CD4-positive, alpha-beta T cell (primary cell): ENCODE measurements at regions not wholly inside any gene's neighbourhood (a gene's known extent, or its start where the extent isn't known, plus 50 kb on each side); places are given as distances from the start of the nearest gene placed in this dataset.

Experiments used
- ATAC-seq: fragments of 200-7000 bp; cut with Tn5 transposase; one replicate; pipeline ENCODE4 v1.10.0; 2022; ENCODE audit warnings: mild to moderate bottlenecking; ENCODE audit not compliant: poor library complexity
- CTCF ChIA-PET: fragments of 350-600 bp; sonication (Branson Sonifier 250); formaldehyde crosslinking; loops from one replicate; lab custom pipeline; 2021; ENCODE audit warnings: antibody characterized with exemption, inconsistent platforms; lab: Charles Lee
- POLR2A ChIA-PET: fragments of 350-600 bp; sonication (Branson Sonifier 250); formaldehyde crosslinking; loops from one replicate; lab custom pipeline; 2021; ENCODE audit warnings: antibody characterized with exemption, inconsistent platforms; lab: Charles Lee
- DNase-seq, 14 experiments: peaks; one replicate each; pipeline ENCODE4 v3.0.0-alpha.2; 2013 to 2020; ENCODE audit warnings: mixed read lengths in 2 of 14
- H3K27ac ChIP-seq, 2 donors: one replicate each; pipeline versions ENCODE4 v1.5.1 to v1.7.0; 2013; ENCODE audit warnings: low read length in 2 of 2, low read depth in 1 of 2, mild to moderate bottlenecking in 1 of 2
- H3K27me3 ChIP-seq, 2 experiments: 1 replicate in 1 of 2; 2 replicates in 1 of 2; pipeline versions ENCODE4 v1.6.1 to v1.7.0; 2013; ENCODE audit warnings: low read length in 2 of 2, control low read depth in 1 of 2, mild to moderate bottlenecking in 1 of 2, moderate library complexity in 1 of 2; ENCODE audit not compliant: insufficient read depth in 2 of 2, control insufficient read depth in 1 of 2
- H3K36me3 ChIP-seq: one replicate; pipeline ENCODE4 v1.6.1; 2013; ENCODE audit warnings: low read length, control low read depth; ENCODE audit not compliant: insufficient read depth
- H3K4me1 ChIP-seq: one replicate; pipeline ENCODE4 v1.6.1; 2013; ENCODE audit warnings: low read length, control low read depth; ENCODE audit not compliant: insufficient read depth
- H3K4me3 ChIP-seq: one replicate; pipeline ENCODE4 v1.5.1; 2013; ENCODE audit warnings: mild to moderate bottlenecking, low read length, moderate library complexity
- H3K9me3 ChIP-seq, 2 experiments: 1 replicate in 1 of 2; 2 replicates in 1 of 2; pipeline versions ENCODE4 v1.6.1 to v1.7.0; 2013; ENCODE audit warnings: low read length in 2 of 2, mild to moderate bottlenecking in 2 of 2, control low read depth in 1 of 2, moderate library complexity in 1 of 2; ENCODE audit not compliant: control insufficient read depth in 1 of 2, insufficient read depth in 1 of 2
- H3K27ac Mint-ChIP-seq: one replicate; pipeline ENCODE4 v1.8.0; 2020; ENCODE audit warnings: mixed read lengths
- H3K27me3 Mint-ChIP-seq: one replicate; pipeline ENCODE4 v1.8.0; 2021; ENCODE audit warnings: mixed read lengths
- H3K36me3 Mint-ChIP-seq: one replicate; pipeline ENCODE4 v1.8.0; 2021; ENCODE audit warnings: low read depth, mixed read lengths
- H3K4me1 Mint-ChIP-seq: one replicate; pipeline ENCODE4 v1.8.0; 2021; ENCODE audit warnings: low read depth, mixed read lengths
- H3K4me3 Mint-ChIP-seq: one replicate; pipeline ENCODE4 v1.8.0; 2020; ENCODE audit warnings: mild to moderate bottlenecking, mixed read lengths
- H3K9me3 Mint-ChIP-seq: one replicate; pipeline ENCODE4 v1.8.0; 2020; ENCODE audit warnings: mixed read lengths
- CTCF ChIP-seq: fragments of 200-600 bp; IDR thresholded peaks from one replicate; pipeline ENCODE4 v1.8.0; 2022; ENCODE audit warnings: antibody characterized with exemption, mild to moderate bottlenecking
- intact Hi-C, 2 experiments: fragments of 100-400 bp; cut with DNase I in 1 of 2; cut with micrococcal nuclease in 1 of 2; formaldehyde crosslinking; loops; one replicate each; pipeline versions ENCODE4 v1.15.1 to v1.9.0; 2023 to 2025; cut with DNase I, micrococcal nuclease

- no peak for DNase-seq
- Histone ChIP-seq H3K27ac (no peak overlapping the region), H3K36me3 (no peaks in the 10 kb centered on the region), H3K4me1 (no peaks in the 10 kb centered on the region), H3K9me3 (peaks cover 0 to 4% of the 10 kb centered on the region in 2 experiments), H3K27me3 (no peaks in the 10 kb centered on the region), H3K4me3 (no peak overlapping the region)
- ChIA-PET CTCF (no interaction called here), POLR2A (no interaction called here)
- Mint-ChIP-seq H3K27me3 (peaks cover 5% of the 10 kb centered on the region), H3K27ac (no peak overlapping the region), H3K9me3 (no peaks in the 10 kb centered on the region), H3K4me1 (no peaks in the 10 kb centered on the region), H3K36me3 (no peaks in the 10 kb centered on the region), H3K4me3 (no peak overlapping the region)
- TF ChIP-seq CTCF, result no peak
- no peak for ATAC-seq
- intact Hi-C loops, result no loop called here
These were observed 613.0 kb downstream of the RPS29 start for GRCh38 chr14:48973151-48973550.

- H3K36me3 ChIP-seq, result no peaks in the 10 kb centered on the region
- CTCF ChIA-PET, result no interaction called here
- intact Hi-C loops, result no loop called here
- no peaks in the 10 kb centered on the region for H3K36me3 Mint-ChIP-seq
- no peak overlapping the region for H3K27ac ChIP-seq
- H3K27ac Mint-ChIP-seq, result no peak overlapping the region
- peaks cover 5% of the 10 kb centered on the region for H3K27me3 Mint-ChIP-seq
- POLR2A ChIA-PET, result no interaction called here
- no peaks in the 10 kb centered on the region for H3K27me3 ChIP-seq
- ATAC-seq (no peak), DNase-seq (no peak)
- no peaks in the 10 kb centered on the region for H3K4me1 ChIP-seq
- no peaks in the 10 kb centered on the region for H3K9me3 Mint-ChIP-seq
- H3K4me3 Mint-ChIP-seq, result no peak overlapping the region
- no peak overlapping the region for H3K4me3 ChIP-seq
- TF ChIP-seq CTCF, result no peak
- H3K9me3 ChIP-seq, result no peaks in the 10 kb centered on the region
- H3K4me1 Mint-ChIP-seq, result no peaks in the 10 kb centered on the region
These were observed 615.2 kb downstream of the RPS29 start for GRCh38 chr14:48970943-48971342.

GRCh38 chr14:48967419-48967818 is 618.8 kb downstream of the RPS29 start:
- Mint-ChIP-seq H3K36me3 (no peaks in the 10 kb centered on the region), H3K9me3 (no peaks in the 10 kb centered on the region), H3K4me1 (no peaks in the 10 kb centered on the region), H3K27ac (no peak overlapping the region), H3K4me3 (no peak overlapping the region), H3K27me3 (peaks cover 5% of the 10 kb centered on the region)
- no peak for ATAC-seq
- TF ChIP-seq CTCF, result no peak
- ChIA-PET POLR2A (no interaction called here), CTCF (no interaction called here)
- Histone ChIP-seq H3K36me3 (no peaks in the 10 kb centered on the region), H3K4me1 (no peaks in the 10 kb centered on the region), H3K27me3 (no peaks in the 10 kb centered on the region), H3K4me3 (no peak overlapping the region), H3K27ac (no peak overlapping the region), H3K9me3 (no peaks in the 10 kb centered on the region)
- intact Hi-C loops, result no loop called here
- DNase-seq, result no peak
